Fibroblast of pulmonary artery (primary cell): ENCODE measurements at regions not wholly inside any gene's neighbourhood (a gene's known extent, or its start where the extent isn't known, plus 50 kb on each side); places are given as distances from the start of the nearest gene placed in this dataset.
A peak's percentile ranks its signal among the peaks of the same experiment; 100 is the strongest.
"Not testable (repeated sequence)": the region's sequence is repeated elsewhere in the genome, so short reads cannot be mapped to it uniquely, and the experiment has no call there.

ENCODE experiments used
- DNase-seq: peaks from one replicate; pipeline ENCODE4 v3.0.0-alpha.2; 2010; ENCODE audit warnings: low read depth
- H3K4me3 ChIP-seq: replicated peaks from 2 replicates; pipeline ENCODE4 v1.5.1; 2011; ENCODE audit warnings: low read depth, mild to moderate bottlenecking, control low read depth, low read length, moderate library complexity
- TF ChIP-seq, protein P1 (sequence below): IDR thresholded peaks from 2 replicates; pipeline ENCODE4 v1.5.1; 2011; ENCODE audit warnings: mild to moderate bottlenecking, control low read depth, low read length, inconsistent platforms; ENCODE audit errors: missing control alignments

- H3K4me3 ChIP-seq, result no peak overlapping the region
- TF ChIP-seq, protein P1, sequence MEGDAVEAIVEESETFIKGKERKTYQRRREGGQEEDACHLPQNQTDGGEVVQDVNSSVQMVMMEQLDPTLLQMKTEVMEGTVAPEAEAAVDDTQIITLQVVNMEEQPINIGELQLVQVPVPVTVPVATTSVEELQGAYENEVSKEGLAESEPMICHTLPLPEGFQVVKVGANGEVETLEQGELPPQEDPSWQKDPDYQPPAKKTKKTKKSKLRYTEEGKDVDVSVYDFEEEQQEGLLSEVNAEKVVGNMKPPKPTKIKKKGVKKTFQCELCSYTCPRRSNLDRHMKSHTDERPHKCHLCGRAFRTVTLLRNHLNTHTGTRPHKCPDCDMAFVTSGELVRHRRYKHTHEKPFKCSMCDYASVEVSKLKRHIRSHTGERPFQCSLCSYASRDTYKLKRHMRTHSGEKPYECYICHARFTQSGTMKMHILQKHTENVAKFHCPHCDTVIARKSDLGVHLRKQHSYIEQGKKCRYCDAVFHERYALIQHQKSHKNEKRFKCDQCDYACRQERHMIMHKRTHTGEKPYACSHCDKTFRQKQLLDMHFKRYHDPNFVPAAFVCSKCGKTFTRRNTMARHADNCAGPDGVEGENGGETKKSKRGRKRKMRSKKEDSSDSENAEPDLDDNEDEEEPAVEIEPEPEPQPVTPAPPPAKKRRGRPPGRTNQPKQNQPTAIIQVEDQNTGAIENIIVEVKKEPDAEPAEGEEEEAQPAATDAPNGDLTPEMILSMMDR, result no peak
- no peak for DNase-seq
Observed at GRCh38 chr6:147678253-147678652, 169.8 kb downstream of the SAMD5 start.

DNA sequence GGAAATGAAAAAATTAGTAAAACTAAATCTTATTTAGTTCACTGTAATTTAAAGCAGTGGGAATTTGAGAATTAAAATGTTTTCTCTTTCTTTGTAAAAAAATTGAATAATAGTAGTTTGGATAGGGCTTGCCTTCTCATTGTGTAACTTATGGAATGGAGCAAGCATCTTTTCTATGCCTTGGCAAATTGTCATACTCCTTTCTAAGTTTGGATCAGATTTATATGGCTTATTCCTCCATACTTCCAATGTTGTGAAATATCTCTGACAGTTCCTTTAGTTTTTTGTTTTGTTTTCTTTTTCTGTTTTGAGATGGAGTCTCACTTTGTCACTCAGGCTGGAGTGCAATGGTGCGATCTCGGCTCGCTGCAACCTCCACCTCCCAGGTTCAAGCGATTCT lies 176.4 kb downstream of the SAMD5 start:
- H3K4me3 ChIP-seq, result no peak overlapping the region
- TF ChIP-seq, protein P1, result no peak
- no peak for DNase-seq

- DNase-seq, result peak; percentile 4
- TF ChIP-seq, protein P1, result no peak
- no peak overlapping the region for H3K4me3 ChIP-seq
Observed at GRCh38 chr6:147689398-147689797, 180.9 kb downstream of the SAMD5 start.

- H3K4me3 ChIP-seq, result no peak overlapping the region
- TF ChIP-seq, protein P1, result no peak
- no peak for DNase-seq
Observed at GRCh38 chr6:147691446-147691845, 183.0 kb downstream of the SAMD5 start.

GRCh38 chr6:147693181-147693580 lies 184.7 kb downstream of the SAMD5 start:
- H3K4me3 ChIP-seq, result no peak overlapping the region
- TF ChIP-seq, protein P1, result no peak
- no peak for DNase-seq

- not testable (repeated sequence) for H3K4me3 ChIP-seq
- DNase-seq, result peak; percentile 22
Observed at GRCh38 chr6:147694556-147694955, 186.1 kb downstream of the SAMD5 start.

GRCh38 chr6:147695819-147696218 lies 187.3 kb downstream of the SAMD5 start:
- TF ChIP-seq, protein P1, result no peak
- H3K4me3 ChIP-seq, result no peak overlapping the region
- DNase-seq, result no peak
